Hematopoietic multipotent progenitor cell treated with erythropoietin and hydrocortisone succinate and interleukin-3 and kit ligand, for 15 days (in vitro differentiated cells): ENCODE measurements at regions not wholly inside any gene's neighbourhood (a gene's known extent, or its start where the extent isn't known, plus 50 kb on each side); places are given as distances from the start of the nearest gene placed in this dataset.
A peak's percentile ranks its signal among the peaks of the same experiment; 100 is the strongest.

ENCODE experiments used
- DNase-seq: peaks from one replicate; pipeline ENCODE4 v3.0.0-alpha.2; 2015; ENCODE audit warnings: low spot score

DNA sequence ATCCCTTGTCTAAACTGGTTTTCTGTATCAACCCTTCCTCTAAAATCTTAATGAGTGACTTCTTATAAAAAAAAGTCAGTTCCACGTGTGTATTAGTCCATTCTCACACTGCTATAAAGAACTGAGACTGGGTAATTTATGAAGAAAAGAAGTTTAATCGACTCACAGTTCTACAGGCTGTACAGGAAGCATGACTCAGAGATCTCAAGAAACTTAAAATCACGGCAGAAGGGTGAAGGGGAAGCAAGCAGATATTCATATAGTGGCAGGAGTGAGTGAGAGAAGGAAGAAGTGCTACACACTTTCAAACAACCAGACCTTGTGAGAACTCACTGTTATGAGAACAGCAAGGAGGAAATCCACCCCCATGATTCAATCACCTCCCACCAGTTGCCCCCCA, 307.8 kb upstream of the ARRDC3 start:
- no peak for DNase-seq

DNA sequence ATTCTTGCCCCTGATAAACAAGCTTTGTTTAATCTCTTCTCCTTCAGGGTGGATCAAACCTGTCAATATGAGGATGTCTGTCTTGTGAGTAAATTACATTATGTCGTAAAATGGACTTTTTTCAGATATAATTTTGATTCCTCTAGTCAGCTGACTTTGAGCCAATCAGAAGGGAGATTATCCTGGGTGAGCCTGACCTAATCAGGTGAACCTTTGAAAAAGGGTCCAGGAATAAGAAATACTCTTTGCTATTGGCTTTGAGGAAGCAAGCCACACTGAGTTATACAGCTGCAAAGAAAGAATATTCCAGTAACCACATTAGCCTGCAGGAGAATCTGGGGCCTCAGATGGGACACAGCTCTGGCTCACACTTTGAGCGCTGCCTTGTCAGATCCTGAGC, 304.3 kb upstream of the ARRDC3 start:
- DNase-seq, result no peak

DNA sequence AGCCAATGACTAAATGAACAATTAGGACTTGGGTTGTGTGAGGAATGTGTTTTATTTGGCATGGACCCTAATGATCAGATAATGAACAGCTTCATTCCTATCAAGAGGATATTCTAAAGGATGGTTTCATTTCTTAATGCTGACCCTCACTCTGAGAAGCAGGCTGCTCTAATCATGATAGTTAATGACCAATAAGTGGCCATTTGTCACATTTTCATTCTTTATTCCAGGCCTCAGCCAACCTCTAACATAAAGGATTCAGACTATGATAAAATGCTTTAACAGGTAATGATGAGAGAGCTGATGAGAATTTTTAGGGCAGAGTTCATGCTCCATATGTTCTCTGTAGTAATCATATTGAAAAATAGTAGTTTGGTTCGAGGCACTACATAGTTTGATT, 301.5 kb upstream of the ARRDC3 start:
- DNase-seq, result no peak

DNA sequence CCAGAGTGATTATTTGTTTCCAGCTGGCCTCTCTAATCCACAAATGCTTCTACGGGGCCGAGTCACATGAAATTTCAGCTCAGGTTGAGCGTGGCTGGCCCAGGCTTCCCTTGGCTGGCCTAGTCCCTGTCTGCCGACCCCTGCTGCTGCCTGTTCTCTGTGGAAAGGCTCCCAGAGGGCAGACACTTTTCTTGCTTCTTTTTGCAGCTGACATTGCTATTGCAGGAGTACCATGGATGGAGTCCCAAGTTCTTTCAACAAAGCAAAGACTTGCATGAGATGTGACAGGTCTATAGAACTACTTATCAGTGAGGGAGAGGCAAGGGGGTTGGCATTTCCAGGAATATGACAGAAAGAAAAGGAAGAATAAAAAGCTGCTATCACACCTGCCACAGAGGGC, 287.4 kb upstream of the ARRDC3 start:
- no peak for DNase-seq

DNA sequence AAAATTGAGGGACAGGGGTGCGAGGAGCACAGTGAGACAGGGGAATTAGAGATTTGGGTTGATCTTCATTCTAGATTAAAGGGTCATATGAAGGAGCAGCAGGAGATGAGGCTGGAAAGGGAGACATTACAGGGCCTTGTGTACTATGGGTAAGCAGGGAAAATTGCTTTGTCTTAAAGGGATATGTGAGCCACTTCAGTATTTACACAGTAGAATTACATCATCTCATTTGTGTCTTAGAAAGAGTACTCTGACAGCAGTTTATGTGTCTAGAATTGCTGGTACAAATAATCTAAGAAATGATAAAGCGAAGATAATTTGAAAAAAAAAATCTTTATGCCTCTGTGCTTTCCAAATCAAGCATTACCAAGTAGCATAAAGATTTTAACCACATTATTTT, 287.0 kb upstream of the ARRDC3 start:
- no peak for DNase-seq

DNA sequence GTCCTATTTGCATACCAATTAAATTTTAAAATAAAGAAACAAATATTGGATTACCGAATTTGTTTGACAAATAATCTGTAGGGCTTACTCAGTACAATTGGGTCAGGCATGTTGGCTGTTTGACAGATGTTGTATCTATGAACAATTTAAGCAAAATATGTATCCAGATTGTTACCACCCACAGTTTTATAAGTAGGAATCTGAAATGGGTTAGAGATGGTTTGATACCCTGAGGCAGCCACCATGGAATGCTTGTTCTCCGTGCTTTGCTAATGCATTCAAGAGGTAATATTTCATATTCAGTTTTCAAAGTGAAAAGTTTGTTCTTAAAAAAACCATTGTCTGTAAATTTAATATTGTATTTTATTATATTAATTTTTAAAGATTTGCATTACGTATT, 285.1 kb upstream of the ARRDC3 start:
- no peak for DNase-seq

DNA sequence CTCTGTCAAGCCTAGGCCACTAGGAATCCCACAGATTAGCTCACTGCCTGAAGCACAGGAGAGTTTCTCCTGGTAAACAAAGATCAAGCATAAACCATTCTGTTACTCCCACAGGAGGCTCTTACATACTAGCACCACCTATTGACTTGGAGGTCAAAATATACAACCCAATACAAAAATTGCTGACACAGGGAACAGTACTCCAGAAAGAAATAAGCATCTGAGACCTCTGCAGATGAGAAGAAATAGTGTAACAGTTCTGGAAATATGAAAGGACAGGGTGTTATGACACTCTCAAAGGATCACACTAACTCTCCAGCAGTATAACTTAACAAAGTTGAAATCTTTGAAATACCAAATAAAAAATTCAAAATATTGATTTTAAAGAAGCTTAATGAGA, 269.6 kb upstream of the ARRDC3 start:
- DNase-seq, result no peak

DNA sequence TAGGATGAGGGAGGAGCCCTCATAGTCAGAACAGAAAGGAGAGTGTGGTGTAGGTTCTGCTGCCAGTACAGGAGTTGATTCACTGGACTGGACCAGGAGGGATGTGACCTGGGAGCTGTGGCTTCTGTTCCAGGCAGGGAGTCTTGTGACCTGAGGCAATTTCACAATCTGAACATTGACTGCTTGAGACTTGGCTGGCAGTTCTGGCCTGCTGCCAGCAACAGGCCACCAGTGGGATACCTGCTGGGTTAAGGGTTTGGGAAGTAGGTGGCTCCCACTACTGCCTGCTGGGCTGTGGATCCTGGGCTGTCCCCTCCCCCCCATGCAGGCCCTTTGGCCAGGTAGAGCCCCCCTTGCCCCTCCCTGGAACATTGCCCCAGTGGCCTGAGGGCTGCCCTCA, 268.6 kb upstream of the ARRDC3 start:
- DNase-seq, result no peak

DNA sequence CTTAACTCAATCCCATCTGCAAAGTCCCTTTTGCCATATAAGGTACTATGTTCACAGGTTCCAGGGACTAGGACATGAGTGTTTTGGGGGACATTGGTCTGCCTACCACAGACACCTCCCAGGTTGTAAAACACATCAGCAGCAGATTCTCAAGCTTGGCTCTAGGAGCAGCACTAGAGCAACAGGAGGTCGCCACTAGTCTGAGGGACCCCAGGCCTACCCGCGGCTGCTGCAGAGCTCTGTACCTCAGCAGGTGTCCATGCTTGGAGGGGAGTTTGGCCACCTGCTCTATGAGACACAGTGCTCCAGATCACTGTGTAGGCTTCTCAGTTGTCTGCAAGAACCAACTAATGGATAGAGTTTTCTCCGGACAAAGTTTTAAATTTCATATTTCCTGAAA, 262.2 kb upstream of the ARRDC3 start:
- no peak for DNase-seq

DNA sequence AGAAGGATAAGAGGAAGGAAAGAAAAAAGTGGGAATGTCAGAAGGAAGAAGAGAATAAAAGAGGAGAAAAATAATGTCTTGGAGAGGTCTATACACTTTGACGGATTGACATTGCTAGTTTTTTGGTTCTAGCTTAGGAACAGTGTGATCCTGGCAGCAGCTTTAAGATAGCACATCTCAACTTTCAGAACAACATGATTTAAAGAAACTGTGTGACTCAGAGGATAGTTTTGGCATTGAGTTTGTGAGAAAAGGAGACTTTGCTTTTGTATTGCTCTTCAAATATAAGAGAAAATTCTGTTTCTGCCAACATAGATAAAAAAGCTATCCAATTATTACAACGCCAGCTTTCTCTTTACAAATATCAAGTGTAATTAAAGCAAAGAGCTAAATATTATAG, 260.7 kb upstream of the ARRDC3 start:
- DNase-seq, result no peak

DNA sequence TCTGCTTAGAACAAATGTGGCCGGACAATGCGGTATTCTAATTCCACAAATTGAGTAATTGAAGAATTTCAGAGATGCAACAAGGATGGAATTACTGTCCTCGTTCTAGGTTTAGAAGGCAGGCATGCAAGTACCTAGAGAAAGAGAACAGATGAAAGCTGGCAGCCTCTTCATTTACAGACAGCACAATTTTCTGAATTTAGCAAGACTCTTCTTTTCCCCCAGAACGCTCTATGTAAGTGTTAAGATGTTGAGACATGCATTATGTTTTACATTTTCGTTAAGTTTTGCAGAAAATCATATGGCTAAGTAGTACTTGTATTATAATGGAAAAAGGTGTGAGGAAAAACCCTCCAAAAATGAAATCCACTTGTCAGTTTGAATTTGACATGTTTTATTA, 259.5 kb upstream of the ARRDC3 start:
- no peak for DNase-seq

DNA sequence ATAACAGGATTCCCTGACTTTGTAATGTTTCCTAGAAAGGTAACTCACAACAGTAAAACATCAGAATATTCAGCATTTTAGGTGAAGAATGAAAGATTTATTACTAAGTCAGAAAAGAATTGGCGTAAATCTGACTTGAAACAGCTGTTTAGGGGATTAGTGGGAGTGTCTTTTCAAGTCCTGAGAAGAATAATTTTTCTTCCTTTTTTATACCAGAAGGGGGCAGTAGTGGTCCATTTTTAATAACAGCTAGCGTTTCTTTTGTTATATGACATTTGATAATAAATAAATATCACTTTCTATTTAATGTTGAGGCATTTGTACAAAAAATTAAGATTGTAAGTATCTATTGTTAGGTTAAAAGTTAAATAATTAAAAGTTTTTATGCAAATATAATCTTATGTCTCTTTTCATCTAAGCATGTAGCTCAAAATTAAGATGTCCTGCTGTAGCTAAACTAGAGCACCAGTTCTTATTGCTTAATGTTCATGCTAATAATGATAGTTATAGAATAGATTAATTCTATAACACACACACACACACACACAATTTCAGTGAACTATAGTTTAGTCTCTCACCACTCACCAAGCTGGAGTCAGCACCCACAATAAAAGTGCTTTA, 258.7 kb upstream of the ARRDC3 start:
- peak; percentile 43 for DNase-seq

DNA sequence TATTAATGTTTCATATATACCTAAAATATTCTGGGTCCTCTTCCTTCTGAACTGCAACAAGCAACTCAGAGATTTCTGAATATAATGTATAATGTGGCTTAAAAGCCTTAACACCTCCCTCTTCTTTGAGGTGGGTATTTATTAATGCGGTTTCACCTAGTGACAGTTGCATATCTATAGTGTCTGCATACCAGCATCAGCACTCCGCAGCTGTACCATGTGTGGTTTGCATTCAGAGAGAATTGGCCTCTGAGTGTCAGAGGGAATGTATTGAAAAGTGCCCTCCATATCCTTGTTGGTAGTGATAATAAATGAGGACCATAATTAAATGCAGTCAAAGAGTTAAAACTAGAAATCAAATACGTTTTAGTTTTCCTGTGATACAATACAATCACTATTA, 256.6 kb upstream of the ARRDC3 start:
- no peak for DNase-seq

DNA sequence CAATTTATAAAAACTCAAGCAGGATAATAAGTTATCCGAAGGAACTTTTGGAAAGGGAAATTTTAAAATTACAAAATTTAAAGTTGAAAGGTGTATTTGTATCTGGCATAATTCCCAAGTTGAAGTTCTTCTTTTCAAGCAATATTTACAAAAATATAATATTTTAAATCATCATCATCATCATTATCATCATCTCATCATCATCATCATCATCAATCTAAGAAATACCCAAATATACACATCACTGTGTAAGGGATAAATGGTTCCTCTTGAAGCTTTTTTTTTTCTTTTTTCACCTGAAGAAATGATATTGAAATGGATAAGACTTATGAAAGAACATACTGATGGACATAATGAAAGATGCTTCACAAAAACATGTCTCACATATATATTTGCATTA, 254.9 kb upstream of the ARRDC3 start:
- no peak for DNase-seq

DNA sequence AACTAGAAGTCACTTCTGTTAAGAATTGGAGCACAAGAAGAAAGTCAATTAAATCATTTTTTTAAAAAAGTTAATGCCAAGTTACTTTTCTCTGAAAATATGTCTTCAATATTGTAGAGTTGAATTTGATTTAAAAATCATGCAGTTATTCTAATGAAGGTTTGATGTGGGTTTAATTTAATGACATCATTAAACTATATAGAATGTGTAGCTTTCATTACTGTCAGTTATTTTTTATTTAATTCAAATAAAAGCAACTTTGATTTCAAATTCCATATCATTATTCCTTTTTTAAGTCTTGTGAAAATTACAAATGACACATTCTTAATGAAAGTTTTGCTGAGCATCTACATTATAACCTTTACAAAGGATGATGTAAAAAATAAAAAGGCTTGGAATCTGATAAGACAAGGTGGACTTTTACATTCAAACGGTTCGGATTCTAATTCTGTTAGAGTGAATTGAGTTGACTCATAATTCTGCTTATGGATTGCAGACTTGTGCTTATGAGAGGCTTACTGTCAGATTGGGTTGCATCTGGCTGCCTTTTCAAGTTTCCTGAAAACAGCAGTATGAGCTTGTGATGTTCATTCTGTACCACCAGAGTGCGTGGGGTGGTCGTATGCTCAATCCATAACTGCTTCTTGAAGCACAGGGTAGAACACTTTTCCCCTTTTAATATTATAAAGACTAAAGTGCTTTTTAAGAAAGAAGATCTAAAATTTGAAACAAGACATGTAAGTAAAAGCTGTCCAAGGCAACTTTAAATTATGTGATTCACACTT, 253.0 kb upstream of the ARRDC3 start:
- no peak for DNase-seq

DNA sequence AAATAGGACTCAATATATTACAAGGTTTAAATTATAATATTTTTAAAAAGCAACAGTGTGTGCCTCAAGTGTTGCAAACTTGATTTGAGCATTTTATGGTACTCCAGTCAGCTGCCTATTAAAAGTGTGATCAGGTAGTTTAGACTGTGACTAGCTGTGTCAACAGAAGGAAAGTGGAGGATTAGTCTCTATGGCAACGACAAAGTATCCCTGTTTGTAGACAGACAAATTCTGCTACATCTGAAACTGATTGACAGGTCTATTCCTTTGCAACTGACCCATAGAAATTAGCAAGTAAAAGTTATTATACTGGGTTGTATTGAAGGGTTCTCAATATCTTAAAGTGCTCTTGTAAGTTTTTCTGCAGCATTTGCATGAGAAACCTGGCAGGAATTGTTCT, 249.8 kb upstream of the ARRDC3 start:
- DNase-seq, result no peak

DNA sequence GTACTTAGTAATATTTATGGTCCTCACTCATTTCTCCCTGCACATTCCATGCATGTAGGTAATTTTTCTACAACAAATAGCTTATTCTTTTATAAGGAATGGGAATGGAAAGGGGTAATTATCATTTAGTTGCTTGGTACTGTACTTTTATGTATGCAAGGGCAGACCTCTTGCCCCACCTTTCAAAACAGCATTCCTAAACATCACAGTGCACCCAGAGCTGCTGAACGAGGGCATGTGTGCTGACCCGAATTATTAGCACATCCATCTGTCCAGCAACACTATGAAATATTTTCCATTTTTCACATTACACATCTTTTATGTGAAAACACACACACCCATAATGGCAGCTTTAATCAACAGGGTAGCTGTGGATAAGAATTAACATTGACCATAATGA, 228.6 kb upstream of the ARRDC3 start:
- no peak for DNase-seq

DNA sequence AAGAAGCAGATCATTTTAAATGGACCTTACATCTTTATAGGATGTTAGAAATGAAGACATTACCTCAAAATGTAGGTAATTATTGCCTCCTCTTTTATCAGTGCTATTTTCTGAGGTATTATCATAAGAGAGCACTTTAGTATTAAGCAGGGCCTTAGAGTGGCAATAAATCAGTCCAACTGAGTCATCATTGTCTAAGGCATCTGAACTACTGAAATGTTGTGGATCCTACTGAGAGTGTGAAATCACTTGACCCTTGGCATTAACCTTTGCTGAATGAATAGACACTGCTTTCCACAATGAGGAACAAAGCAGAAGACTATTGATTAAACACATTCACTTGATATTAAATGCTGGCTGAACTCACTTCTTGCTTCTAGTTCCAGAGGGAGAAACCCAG, 224.6 kb upstream of the ARRDC3 start:
- DNase-seq, result no peak

DNA sequence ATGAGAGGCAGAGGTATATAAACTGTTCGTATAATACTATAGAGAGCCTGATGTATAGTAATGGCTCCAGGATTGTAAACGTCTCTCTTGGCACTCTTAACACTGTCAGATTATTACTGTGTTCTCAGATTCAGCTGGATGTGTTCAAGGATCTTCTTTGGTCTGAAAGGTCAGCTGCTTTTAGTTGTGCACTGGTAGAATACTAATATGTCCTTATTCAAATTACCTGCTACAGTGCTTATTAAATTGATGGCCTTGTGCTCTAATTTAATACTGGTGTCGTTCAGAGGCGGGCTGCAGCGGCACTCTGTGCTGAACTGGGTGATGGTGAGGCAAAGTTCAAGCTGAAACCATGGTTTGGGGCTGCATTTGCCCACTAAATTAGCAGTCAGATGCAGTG, 216.7 kb upstream of the ARRDC3 start:
- no peak for DNase-seq

DNA sequence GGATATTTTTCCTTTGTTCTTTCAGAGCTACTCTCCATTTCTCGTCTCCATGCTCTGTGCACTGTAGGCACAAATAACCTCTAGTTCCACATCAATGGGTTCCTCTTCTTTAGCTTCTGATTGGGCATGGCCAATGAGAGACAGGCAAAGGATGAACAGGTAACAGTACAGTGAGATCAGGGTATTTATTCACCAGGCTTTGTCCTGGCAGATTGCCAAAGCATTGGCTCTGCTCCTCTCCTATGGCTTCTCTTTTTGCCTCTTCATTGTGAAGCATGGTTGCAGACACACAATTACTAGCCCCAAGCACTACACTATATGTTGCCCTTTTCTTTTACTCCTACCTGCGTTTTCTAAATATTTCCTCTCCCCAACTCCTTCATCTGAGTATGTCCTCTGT, 215.1 kb upstream of the ARRDC3 start:
- DNase-seq, result no peak

DNA sequence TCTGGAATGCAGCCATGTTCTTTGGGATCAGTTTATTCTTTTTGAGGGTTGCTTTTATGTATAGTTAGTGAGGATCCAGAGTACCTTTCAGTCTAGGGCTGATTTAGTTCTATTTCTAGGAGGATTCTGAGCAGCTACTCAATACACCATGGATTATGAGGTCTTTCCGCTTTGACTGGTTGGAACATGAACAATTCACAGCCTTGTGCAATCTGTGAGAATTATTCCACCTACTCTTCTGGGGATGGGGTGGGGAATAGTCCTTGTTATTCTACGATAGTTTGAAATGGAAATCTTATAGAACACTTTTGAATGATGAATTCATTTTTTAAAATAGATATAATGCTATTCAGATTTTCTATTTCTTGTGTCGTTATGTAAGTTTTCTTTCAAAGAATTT, 212.3 kb upstream of the ARRDC3 start:
- DNase-seq, result no peak

DNA sequence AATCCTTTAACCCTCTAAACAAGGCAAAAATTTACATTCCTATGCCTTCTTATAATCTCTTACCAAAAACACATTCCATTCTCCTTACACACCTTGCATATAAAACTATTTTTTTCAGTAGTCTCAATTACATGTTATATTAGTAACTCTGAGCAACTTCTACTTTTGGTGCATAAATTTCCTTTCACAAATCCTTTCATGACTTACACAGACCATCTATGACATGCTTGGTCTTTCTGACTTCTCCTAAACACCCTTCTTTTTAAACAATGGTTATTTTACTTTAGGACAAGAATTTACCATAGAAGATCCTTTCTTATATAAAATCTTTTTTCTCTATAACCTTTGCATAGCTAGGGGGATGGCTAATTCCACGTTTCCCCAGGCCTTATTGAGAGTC, 208.0 kb upstream of the ARRDC3 start:
- no peak for DNase-seq

DNA sequence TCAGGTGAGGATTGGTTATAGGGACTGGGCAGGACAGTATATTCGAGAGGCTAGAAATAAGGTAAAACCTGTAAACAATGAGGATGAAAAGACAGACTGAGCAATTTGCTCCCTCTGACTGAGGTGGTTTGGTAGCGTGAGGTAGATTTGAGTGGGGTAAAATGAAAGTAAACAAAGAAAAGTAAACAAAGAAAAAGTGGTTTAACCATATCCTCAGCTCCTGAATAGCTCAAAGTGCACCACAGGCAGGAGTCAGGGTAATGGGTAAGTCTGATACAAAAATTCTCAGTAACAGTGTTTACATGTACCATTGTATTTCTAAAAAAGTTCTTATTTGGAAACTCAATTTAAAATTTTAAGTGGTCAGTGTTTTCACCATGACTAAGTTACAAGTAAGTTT, 203.1 kb upstream of the ARRDC3 start:
- DNase-seq, result no peak

DNA sequence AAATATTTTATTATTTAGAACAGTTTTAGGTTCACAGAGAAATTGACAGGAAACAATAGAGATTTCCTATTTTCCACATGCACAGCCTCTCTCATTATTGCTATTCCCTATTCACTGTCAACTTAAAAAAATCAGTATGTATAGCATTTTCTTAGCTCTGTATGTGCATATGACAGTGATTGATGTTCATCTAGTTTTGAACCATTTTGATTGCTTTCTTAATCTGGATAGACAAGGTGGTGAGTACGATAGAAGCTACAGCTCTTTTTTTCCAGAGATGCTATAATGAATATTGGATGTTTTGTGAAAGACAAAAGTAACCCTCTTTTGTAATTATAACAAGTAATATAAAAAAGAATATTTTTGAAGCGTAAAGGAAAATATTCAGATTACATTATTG, 201.2 kb upstream of the ARRDC3 start:
- DNase-seq, result no peak
